ENCODE measurements at regions not wholly inside any gene's neighbourhood (a gene's known extent, or its start where the extent isn't known, plus 50 kb on each side); places are given as distances from the start of the nearest gene placed in this dataset.

DNA sequence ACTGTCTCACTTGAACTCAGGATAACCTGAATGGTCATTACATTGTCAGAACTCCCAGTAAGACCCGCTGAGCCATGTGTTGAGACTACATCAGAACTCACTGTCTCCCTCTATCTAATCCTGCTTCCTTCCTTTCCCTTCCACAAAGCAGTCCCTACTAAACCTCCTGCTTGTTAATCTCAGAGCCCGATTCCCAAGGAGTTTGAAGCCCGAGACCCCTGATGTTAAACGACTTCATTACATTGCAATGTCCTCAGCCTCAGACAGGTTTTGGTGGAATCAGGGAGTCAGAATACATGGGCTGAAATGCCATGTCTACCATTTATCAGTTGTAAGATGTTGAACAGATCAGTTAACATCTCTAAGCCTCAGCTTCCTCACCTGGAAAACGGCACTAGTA is 682.4 kb downstream of the ADGRL2 start:
- TF ChIP-seq, protein P1, sequence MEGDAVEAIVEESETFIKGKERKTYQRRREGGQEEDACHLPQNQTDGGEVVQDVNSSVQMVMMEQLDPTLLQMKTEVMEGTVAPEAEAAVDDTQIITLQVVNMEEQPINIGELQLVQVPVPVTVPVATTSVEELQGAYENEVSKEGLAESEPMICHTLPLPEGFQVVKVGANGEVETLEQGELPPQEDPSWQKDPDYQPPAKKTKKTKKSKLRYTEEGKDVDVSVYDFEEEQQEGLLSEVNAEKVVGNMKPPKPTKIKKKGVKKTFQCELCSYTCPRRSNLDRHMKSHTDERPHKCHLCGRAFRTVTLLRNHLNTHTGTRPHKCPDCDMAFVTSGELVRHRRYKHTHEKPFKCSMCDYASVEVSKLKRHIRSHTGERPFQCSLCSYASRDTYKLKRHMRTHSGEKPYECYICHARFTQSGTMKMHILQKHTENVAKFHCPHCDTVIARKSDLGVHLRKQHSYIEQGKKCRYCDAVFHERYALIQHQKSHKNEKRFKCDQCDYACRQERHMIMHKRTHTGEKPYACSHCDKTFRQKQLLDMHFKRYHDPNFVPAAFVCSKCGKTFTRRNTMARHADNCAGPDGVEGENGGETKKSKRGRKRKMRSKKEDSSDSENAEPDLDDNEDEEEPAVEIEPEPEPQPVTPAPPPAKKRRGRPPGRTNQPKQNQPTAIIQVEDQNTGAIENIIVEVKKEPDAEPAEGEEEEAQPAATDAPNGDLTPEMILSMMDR (conservative IDR thresholded peaks at IDR 0.05; ENCODE audit: low read depth, low read length), result no peak
- DNase-seq (ENCODE audit: low read depth), result no peak
- no peak overlapping the region for H3K4me3 ChIP-seq (ENCODE audit: low read depth, low read length)

DNA sequence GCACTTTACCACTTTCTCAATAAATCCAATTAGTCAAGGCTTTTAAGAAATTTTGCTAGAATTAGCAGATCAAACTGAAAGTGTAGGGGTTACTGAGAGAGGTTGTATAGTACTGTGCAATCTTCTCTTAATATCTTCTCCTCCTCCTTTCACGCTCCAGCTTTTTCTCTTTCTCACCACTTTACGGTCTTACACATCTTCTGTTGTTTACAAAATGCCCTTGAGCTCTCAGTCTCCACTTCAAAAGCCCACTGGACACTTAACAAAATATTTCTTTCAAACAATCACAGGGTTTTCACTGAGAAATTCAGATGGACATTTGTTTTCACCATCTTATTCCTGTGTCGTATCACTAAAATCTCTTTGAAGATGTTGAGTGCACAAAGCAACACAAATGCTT is 678.2 kb downstream of the ADGRL2 start:
- DNase-seq (ENCODE audit: low read depth), result no peak
- TF ChIP-seq, protein P1 (conservative IDR thresholded peaks at IDR 0.05; ENCODE audit: low read depth, low read length), result no peak
- H3K4me3 ChIP-seq (ENCODE audit: low read depth, low read length), result no peak overlapping the region

DNA sequence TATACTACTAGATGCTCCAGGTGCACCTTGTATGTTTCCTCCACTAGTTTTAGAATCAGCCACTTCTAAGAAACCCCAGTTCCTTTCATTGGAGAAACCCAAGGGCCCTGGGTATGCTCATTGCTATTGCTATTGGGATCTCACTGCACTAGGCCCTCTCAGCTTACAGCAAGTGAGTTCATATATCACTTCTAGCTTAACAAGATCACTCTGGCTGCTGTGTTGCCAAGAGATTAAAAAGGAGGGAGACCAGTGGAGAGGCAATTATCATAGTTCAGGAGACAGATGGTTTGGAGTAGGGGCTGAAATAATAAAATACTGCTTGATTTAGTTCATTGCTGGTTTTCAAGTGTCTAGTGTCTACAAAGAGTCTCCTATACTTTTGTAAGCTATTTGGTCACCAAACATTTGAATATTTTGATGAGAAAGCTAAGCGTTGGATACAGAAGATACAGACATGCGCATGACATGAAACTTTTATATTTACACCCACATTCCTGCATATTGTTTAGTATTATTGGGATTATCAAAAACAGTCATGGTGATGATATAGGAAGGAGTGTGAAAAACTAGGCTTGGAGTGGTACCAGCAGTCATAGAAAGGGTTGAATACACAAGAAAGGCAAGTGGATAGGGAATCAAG is 671.9 kb downstream of the ADGRL2 start:
- TF ChIP-seq, protein P1 (conservative IDR thresholded peaks at IDR 0.05; ENCODE audit: low read depth, low read length), result no peak
- no peak overlapping the region for H3K4me3 ChIP-seq (ENCODE audit: low read depth, low read length)

DNA sequence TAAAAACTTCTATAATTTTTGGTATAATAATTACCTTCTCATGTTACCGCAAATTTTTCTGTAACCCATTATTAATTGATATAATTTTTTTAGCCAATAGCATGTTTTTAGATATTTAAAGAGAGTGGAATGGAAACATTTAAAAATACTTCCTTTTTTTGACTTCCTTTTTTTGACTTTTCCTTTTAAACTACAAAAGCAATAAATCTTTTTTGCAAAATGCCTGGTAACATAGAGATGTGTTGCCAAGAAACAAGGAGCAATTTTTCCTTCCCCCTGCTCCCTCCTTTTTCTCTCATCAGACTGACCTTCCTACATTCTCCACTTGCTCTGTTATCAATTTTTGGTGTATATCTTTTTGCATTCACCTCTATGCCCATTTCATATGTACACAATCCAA is 666.2 kb downstream of the ADGRL2 start:
- TF ChIP-seq, protein P1 (conservative IDR thresholded peaks at IDR 0.05; ENCODE audit: low read depth, low read length), result no peak
- no peak overlapping the region for H3K4me3 ChIP-seq (ENCODE audit: low read depth, low read length)
- DNase-seq (ENCODE audit: low read depth), result no peak

More for the DNA sequence above, 671.9 kb downstream of the ADGRL2 start:
- no peak for DNase-seq (ENCODE audit: low read depth)

DNA sequence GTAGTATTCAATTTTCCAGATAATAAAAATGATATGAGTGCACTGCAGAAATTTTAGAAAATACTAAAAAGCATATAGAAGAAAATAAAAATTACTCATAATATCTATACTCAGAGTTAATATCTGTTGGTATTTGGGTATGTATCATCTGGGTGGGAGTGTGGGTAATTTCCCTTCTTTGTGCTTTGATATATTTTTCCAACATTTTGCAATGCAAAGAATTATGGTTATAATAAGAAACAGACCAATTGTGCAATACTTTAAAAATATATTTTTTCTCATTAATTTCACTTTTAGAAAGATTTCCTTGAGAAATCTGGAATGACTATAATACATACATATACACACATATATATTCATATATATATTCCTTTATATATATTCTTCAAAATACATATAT is 665.7 kb downstream of the ADGRL2 start:
- no peak for DNase-seq (ENCODE audit: low read depth)
- H3K4me3 ChIP-seq (ENCODE audit: low read depth, low read length), result no peak overlapping the region
- TF ChIP-seq, protein P1 (conservative IDR thresholded peaks at IDR 0.05; ENCODE audit: low read depth, low read length), result no peak

DNA sequence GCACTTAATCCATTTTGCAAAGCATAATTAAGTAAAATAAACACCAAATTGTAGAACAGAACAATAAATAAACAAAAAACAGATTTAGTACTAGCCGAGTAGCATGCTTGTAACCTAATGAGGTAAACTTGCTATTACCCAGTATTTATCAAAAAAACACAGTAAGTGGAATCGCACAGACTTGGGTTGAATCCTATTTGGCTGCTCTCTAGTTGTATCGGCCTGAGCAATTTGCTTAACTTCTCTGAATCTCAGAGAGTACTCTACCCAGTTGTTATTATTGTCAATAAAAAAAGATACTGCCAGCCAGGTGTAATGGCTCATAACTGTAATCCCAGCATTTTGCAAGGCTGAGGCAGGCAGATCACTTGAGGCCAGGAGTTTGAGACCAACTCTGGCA is 664.3 kb downstream of the ADGRL2 start:
- TF ChIP-seq, protein P1 (conservative IDR thresholded peaks at IDR 0.05; ENCODE audit: low read depth, low read length), result no peak
- H3K4me3 ChIP-seq (ENCODE audit: low read depth, low read length), result no peak overlapping the region
- DNase-seq (ENCODE audit: low read depth), result no peak

DNA sequence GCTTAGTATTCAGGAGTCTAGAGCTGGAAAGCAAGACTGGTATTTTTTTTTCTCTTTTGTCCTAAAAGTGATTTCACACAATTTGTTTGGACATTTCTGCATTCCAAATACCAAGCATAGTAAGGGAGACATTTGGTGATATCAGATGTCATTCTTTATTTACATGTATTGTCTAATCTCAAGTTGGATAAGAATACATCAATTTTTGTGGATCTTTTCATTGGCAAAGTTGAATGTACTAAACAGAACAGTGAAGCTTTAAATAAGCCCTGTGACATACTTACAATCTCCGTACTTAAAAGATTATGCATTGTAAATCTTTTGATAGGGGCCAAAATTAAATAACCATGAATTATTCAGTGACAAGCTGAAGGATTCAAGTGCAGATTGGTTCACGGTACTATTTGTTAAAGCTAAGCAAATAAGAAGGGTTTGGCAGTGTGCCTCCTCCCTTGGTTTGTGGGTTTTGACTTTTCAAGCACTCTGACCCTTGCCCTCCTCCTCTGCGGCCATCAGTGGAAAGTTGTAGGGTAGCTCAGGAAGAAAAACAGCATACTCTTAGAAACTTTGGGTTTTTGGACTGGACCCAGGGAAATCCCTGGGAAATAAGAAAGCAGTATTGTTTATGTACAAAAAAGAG is 663.7 kb downstream of the ADGRL2 start:
- TF ChIP-seq, protein P1 (conservative IDR thresholded peaks at IDR 0.05; ENCODE audit: low read depth, low read length), result no peak
- peak; percentile 69 for DNase-seq (ENCODE audit: low read depth)
- no peak overlapping the region for H3K4me3 ChIP-seq (ENCODE audit: low read depth, low read length)
